Activated CD4-positive, CD25-positive, alpha-beta regulatory T cell (primary cell): ENCODE measurements at regions not wholly inside any gene's neighbourhood (a gene's known extent, or its start where the extent isn't known, plus 50 kb on each side); places are given as distances from the start of the nearest gene placed in this dataset.

Experiments used
- DNase-seq, 4 experiments: peaks; one replicate each; lab custom pipeline; 2025; lab: John Stamatoyannopoulos, UW

- DNase-seq, result no peak
These were observed 246.5 kb upstream of the MDFIC2 start for GRCh38 chr3:70558956-70559355.

- no peak for DNase-seq
These were observed 245.5 kb upstream of the MDFIC2 start for GRCh38 chr3:70557976-70558375.

DNA sequence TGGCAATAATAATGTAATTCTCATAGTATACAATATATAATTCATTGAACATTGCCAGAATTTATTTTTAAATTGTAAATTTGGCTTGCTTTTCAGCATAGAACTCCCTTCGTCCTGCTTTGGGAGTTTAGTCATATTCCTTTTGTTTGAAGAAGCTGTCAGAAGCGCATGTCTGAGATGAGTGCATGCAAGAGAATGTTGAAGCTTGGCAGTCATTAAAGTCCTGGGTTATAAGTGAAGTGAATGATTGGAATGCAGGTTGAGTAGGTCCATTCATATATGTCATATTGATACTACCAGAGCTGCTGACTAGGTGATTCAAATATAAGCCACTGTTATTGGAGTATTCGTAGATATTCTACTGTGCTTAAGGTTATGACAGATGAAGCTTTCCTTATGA lies 243.6 kb upstream of the MDFIC2 start:
- no peak for DNase-seq

DNA sequence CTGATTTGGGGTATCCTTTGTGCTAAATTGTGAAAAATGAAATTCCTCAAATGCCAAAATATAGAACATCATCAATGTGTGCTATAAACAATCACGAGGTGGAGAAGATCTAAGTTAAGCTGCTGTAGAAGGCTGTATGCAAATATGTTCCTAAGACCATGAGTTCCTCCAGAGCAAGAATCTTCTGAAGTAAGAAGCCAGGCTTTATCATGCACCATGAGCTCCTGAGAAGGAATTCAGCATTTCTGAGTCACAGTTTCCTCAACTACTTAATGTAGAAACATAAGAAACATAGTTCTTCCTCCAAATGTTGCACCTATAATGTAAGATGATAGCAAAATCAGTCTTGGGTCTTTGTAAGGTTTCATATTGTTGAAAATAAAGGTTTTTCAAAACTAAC lies 241.7 kb upstream of the MDFIC2 start:
- DNase-seq, result no peak

DNA sequence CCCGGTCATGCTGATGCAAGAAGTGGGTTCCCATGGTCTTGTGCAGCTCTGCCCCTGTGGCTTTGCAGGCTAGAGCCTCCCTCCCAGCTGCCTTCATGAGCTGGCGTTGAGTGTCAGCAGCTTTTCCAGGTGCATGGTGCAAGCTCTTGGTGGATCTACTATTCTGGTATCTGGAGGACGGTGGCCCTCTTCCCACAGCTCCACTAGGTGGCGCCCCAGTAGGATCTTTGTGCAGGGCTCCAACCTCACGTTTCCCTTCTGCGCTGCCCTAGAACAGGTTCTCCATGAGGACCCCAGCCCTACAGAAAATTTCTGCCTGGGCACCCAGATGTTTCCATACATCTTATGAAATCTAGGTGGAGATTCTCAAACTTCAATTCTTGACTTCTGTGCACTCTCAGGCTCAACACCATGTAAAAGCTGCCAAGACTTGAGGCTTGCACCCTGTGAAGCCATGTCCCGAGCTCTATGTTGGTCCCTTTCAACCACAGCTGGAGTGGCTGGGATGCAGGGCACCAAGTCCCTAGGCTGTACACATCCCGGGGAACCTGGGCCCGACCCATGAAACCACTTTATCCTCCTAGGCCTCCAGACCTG lies 238.4 kb upstream of the MDFIC2 start:
- DNase-seq, result peak; percentile 42 to 60 (median 54)

DNA sequence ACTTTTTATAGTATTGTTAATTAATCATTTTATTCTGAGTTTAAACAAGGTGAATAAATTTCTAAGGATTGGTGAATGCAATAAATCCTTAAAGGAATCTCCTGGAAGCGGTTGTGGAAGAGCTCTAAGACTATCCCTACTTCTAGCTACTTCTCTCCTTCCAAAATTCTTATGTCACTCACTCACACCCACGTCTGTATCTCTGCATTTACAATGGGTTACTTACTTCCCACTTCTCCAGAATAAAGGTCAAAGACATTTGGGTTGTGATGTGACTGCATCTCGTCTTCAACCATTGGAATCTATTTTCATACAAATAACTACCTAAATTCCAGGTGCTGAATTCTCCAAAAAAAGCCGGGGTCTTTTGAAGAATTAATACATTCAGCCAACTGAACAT lies 234.2 kb upstream of the MDFIC2 start:
- DNase-seq, result no peak

DNA sequence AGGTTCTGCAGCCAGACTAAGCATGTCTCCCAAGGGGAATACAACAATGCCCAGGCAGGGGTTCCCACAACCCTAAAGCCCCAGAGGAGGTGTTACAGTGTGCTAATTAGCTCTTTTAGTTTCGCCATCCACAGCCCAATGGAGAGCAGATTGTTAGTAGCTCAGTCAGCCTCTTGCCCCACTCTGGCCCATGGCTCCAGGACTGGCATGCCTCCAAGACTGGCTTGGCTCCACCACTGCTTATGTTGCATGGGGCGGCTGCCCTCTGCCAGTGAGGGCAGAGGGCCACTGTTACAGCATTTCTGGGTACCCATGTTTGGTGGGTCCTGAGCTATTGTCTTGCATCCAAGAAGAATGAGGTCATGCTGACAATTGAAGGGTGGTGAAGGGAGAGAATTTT lies 231.1 kb upstream of the MDFIC2 start:
- DNase-seq, result no peak

- no peak for DNase-seq
These were observed 227.5 kb upstream of the MDFIC2 start for GRCh38 chr3:70539908-70540307.

- no peak for DNase-seq
These were observed 220.4 kb upstream of the MDFIC2 start for GRCh38 chr3:70532806-70533205.

GRCh38 chr3:70531838-70532489 lies 219.5 kb upstream of the MDFIC2 start:
- DNase-seq, result no peak

- no peak for DNase-seq
These were observed 218.7 kb upstream of the MDFIC2 start for GRCh38 chr3:70531063-70531657.

DNA sequence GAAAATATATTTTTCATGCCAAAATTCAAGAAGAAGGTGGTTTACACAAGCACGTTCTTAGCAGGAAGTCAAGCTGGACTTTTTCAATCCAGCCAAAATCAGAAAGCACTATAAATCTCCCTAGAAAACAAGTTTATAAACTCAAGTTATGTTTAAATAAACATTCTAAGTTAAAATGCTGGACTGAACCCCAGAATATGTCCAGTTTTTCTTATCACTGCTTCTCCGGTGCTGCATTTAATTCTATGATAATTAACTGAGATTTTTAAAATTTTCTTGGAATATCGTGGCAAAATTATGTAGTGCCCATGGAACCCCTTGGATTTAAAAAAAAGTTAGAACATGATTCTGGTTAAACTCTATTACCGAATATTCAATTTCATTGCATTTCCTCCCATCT lies 218.2 kb upstream of the MDFIC2 start:
- no peak for DNase-seq

DNA sequence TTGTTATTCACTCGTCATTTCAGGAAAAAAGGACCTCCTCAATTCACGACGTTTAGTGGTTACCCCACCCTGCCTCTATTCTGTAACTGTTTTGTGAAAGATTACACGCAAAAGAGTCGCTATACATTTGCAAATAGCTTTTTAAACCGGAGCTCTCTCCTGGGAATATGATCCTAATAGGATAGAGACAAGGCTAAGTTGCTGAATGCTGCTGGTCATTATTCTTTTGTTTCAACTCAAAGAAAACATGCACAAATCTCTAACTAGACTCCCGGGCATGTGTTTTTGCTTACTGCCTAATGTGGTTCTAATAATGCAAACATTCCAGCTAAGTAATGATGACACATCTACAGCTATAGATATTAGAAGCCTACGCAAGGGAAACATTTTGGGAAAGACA lies 214.6 kb upstream of the MDFIC2 start:
- no peak for DNase-seq

DNA sequence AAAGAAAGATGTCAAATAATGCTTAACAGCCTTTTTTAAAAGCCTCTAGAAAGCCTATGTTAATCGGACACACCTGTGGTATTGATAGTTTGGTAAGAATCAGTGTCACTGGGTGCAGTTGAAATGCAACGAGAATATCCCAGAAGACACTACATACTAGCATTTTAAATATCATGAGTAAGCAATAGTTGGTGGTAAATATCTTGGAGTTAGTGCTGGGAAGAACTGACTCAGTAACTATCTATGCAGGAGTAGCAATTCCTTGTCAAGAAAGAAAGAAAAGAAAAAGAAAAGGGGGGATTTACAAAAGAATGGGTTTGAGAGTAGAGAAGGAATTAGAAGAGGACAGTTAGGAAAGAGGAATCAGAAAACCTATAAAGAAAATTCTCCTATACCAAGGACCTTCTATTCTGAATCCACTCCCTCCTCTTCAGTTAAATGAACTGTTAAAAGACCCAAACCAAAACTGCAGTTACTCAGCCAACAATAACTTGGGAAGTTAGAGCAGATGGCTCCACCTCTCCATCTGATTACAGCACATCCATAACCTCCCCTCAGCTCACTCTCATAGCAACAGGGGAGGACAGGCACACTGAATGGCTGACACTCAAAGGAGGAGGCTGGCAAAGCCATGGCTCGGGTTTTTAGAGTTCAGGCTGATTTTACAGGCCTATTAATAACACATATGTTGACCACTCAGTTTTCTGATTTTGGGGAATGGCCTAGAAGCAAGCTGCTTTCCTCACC lies 207.6 kb upstream of the MDFIC2 start:
- DNase-seq, result no peak

DNA sequence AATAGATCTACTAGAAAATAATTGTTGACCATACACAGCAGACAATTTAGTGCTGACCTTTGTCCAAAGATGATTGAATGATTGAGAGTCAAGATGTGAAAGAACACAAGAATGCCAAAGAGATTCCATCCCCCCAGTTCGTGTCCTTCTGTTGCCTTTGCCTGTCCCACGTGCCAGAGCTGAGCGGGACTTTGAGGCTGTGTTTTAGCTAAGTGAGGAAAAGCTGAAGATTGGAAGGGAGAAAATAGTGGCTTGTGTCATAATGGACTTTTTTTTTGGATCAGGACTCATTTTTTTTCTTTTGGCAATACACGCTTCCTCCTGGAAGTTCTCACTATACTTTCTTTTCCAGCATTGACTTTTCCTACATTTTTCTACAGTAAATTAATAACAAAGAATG lies 206.6 kb upstream of the MDFIC2 start:
- DNase-seq, result no peak

- no peak for DNase-seq
These were observed 205.9 kb upstream of the MDFIC2 start for GRCh38 chr3:70518356-70518755.

DNA sequence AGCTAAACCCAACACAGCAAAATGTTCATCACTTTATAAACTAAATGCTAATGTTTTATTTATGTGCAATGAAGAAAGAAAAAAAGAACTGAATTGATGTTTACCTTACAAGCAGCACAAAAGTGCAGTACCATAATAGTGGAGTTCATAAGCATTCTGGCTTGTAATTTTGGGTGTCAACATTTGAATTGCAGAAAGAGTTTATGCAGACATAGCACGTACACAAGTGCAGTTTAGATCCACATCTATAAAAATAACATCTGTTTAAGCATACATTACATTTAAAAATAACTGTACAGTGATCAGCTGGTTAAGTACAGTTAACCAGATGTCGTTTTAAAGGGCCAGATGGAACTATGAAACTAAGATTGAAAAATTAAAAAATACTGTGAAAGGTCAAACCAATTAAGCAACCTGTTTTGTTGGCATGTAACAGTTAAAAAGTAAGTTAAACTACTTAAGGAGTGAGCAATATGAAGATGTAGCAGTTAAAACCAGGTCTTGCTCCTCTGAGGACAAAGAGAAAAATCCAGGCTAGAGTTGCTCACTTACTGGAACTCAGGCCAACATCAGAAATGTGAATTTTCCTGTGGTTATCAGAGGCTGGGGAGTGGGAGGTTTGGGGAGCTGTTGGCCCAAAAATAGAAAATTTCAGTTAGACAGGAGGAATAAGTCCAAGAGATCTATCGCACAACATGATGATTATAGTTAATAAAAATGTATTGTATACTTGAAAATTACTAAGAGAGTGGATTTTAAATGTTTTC lies 204.9 kb upstream of the MDFIC2 start:
- no peak for DNase-seq

GRCh38 chr3:70516076-70516475 lies 203.6 kb upstream of the MDFIC2 start:
- no peak for DNase-seq

DNA sequence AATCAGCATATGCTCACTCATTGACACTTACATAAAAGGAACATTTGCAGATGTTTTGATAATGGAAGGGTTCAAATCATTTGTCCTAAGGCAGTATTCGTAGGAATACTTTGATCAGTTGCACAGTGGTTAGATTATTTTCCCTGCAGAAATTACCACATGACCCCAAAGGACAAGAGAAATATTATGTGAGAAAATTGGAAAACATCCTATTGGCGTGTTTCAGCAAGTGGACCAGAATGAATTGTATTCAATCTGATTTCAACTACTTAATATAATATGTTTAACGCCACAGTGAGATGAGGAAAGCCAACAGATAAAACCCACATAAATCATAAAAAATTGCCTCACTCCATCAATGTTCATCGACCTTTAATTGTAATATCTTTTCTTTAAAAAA lies 195.0 kb upstream of the MDFIC2 start:
- no peak for DNase-seq

GRCh38 chr3:70506775-70507174 lies 194.3 kb upstream of the MDFIC2 start:
- DNase-seq, result no peak

- no peak for DNase-seq
These were observed 189.1 kb upstream of the MDFIC2 start for GRCh38 chr3:70501561-70501960.

DNA sequence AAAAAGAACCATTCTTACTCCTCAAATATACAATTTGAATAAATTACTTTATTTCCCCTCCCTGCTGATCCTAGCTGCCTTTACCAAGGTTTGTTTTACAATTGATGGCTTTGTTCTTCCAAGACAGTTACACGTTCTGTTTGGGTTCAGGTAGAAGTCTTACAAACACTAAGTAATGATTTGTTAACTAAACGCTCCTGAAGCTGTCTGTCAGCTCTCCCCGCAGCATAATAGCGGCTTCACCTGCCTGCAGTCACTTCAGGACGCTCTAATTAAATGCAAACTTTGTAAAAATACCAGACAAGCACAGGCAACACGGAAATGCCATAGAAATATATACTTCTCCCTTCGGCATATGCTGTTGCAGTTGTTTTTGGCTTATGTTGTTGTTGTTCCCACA lies 176.4 kb upstream of the MDFIC2 start:
- no peak for DNase-seq
